Sigmoid colon (tissue), 6 donors: ENCODE measurements at regions not wholly inside any gene's neighbourhood (a gene's known extent, or its start where the extent isn't known, plus 50 kb on each side); places are given as distances from the start of the nearest gene placed in this dataset.

Experiments used
- DNase-seq: peaks from one replicate; pipeline ENCODE4 v3.0.0-alpha.2; 2019
- H3K27ac ChIP-seq, 4 donors: fragments of 200-600 bp; sonication (generic); one replicate each; pipeline ENCODE4 v1.5.1; 2016 to 2019; ENCODE audit warnings: mild to moderate bottlenecking in 1 of 4
- H3K27me3 ChIP-seq, 3 donors: fragments of 200-600 bp; sonication (generic); one replicate each; pipeline ENCODE4 v1.5.1; 2019; ENCODE audit warnings: mild to moderate bottlenecking in 1 of 3
- H3K36me3 ChIP-seq, 4 donors: fragments of 200-600 bp; sonication (generic); one replicate each; pipeline ENCODE4 v1.5.1; 2016 to 2019
- H3K4me1 ChIP-seq, 4 donors: fragments of 200-600 bp; sonication (generic); one replicate each; pipeline ENCODE4 v1.5.1; 2017 to 2019
- H3K4me3 ChIP-seq, 4 donors: fragments of 200-600 bp; sonication (generic); one replicate each; pipeline ENCODE4 v1.5.1; 2017 to 2019; ENCODE audit warnings: mild to moderate bottlenecking in 2 of 4, moderate library complexity in 1 of 4
- H3K9me3 ChIP-seq, 4 donors: fragments of 200-600 bp in 3 of 4; sonication (generic) in 3 of 4; one replicate each; pipeline versions ENCODE4 v1.5.1 to v1.6.1; 2013 to 2019
- EP300 ChIP-seq, 4 donors: sonication (generic); formaldehyde crosslinking; IDR thresholded peaks; one replicate each; pipeline ENCODE4 v1.6.1; 2017; ENCODE audit warnings: antibody characterized with exemption in 4 of 4
- POLR2A ChIP-seq, 2 donors: fragments of 450-650 bp; IDR thresholded peaks; one replicate each; pipeline ENCODE4 v1.6.1; 2016; ENCODE audit warnings: antibody characterized with exemption in 2 of 2, mild to moderate bottlenecking in 2 of 2, moderate library complexity in 2 of 2
- POLR2AphosphoS5 ChIP-seq, 4 donors: sonication (generic); formaldehyde crosslinking; IDR thresholded peaks; one replicate each; pipeline ENCODE4 v1.6.1; 2017; ENCODE audit warnings: antibody characterized with exemption in 4 of 4
- WGBS, 2 donors: extraction: QIAGEN DNeasy Blood & Tissue Kit; methylation state at CpG; one replicate each; pipeline ENCODE4 v1.1.7; 2013; 5-methylcytosine and 5-hydroxymethylcytosine counted together
- intact Hi-C: fragments of 100-400 bp; cut with DNase I; formaldehyde crosslinking; loops from one replicate; pipeline ENCODE4 v1.15.1; 2023
- TF ChIP-seq, protein P1 (sequence below), 4 experiments: fragments of 450-650 bp in 3 of 4; fragments of 200-600 bp in 1 of 4; IDR thresholded peaks; one replicate each; pipeline ENCODE4 v1.5.1; 2016 to 2019; ENCODE audit warnings: antibody characterized with exemption in 4 of 4, mild to moderate bottlenecking in 3 of 4, moderate library complexity in 2 of 4
- donor health status: healthy with polysubstance abuse.
- donor health status: healthy.

DNA sequence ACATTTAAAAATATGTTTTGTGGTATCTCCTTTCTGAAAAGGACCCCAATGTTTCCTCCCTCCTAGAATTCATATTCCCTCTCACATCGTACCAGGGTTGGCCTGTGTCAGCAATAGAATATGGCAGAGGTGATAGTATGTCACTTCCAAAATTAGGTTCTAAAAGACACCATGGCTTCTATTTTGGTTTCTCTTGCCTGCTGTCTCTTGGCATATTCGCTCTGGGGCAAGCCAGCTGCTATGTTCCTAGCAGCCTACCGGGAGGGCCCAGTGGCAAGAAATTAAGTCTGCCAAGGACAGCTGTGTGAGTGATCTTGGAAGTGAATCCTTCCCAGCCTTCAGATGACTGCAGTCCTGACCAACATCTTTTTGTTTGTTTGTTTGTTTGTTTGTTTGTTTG lies 92.9 kb upstream of the PPM1J start:
- H3K4me1 ChIP-seq, result no peaks in the 10 kb centered on the region
- intact Hi-C loops, result loop anchor here (5.0 kb wide), 1 partner anchor 234 kb away; no protein-coding TSS in a partner anchor
- no peaks in the 10 kb centered on the region for H3K27me3 ChIP-seq
- 96 to 97% methylated on average over 3 of the region's 3 CpGs for WGBS, 2 donors
- TF ChIP-seq, protein P1, sequence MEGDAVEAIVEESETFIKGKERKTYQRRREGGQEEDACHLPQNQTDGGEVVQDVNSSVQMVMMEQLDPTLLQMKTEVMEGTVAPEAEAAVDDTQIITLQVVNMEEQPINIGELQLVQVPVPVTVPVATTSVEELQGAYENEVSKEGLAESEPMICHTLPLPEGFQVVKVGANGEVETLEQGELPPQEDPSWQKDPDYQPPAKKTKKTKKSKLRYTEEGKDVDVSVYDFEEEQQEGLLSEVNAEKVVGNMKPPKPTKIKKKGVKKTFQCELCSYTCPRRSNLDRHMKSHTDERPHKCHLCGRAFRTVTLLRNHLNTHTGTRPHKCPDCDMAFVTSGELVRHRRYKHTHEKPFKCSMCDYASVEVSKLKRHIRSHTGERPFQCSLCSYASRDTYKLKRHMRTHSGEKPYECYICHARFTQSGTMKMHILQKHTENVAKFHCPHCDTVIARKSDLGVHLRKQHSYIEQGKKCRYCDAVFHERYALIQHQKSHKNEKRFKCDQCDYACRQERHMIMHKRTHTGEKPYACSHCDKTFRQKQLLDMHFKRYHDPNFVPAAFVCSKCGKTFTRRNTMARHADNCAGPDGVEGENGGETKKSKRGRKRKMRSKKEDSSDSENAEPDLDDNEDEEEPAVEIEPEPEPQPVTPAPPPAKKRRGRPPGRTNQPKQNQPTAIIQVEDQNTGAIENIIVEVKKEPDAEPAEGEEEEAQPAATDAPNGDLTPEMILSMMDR (IDR thresholded peaks at IDR 0.05), result no peak
- TF ChIP-seq POLR2A (IDR thresholded peaks at IDR 0.05) (no peak), EP300 (IDR thresholded peaks at IDR 0.05) (no peak), POLR2AphosphoS5 (IDR thresholded peaks at IDR 0.05) (no peak)
- H3K4me3 ChIP-seq, result no peak overlapping the region
- no peak overlapping the region for H3K27ac ChIP-seq
- H3K36me3 ChIP-seq, result no peaks in the 10 kb centered on the region
- no peaks in the 10 kb centered on the region for H3K9me3 ChIP-seq
- DNase-seq, result no peak

DNA sequence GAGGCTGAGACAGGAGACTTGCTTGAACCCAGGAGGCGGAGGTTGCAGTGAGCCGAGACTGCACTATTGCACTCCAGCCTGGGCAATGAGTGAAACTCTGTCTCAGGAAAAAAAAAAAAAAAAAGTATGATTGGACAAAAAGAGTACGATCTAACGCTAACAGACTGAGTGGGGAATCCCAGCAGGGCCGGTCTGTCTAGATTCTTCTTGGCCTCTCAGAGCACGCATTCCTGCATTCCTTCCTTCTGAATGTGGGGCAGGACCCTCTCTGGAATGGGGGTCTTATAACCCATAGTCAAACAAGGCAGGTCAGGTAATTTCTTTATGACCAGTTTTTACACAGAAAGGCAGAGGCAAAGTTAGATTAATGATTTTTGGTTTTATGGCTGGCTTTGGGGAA lies 92.0 kb upstream of the PPM1J start:
- H3K9me3 ChIP-seq, result no peaks in the 10 kb centered on the region
- no peaks in the 10 kb centered on the region for H3K4me1 ChIP-seq
- TF ChIP-seq, protein P1 (IDR thresholded peaks at IDR 0.05), result no peak
- TF ChIP-seq POLR2A (IDR thresholded peaks at IDR 0.05), result no peak
- TF ChIP-seq POLR2AphosphoS5 (IDR thresholded peaks at IDR 0.05), result no peak
- no peak for TF ChIP-seq EP300 (IDR thresholded peaks at IDR 0.05)
- WGBS, 2 donors, result 76 to 77% methylated on average over 6 of the region's 6 CpGs
- H3K4me3 ChIP-seq, result no peak overlapping the region
- H3K27me3 ChIP-seq, result no peaks in the 10 kb centered on the region
- intact Hi-C loops, result loop anchor here (5.0 kb wide), 1 partner anchor 235 kb away; no protein-coding TSS in a partner anchor
- H3K27ac ChIP-seq, result no peak overlapping the region
- H3K36me3 ChIP-seq, result no peaks in the 10 kb centered on the region
- no peak for DNase-seq

DNA sequence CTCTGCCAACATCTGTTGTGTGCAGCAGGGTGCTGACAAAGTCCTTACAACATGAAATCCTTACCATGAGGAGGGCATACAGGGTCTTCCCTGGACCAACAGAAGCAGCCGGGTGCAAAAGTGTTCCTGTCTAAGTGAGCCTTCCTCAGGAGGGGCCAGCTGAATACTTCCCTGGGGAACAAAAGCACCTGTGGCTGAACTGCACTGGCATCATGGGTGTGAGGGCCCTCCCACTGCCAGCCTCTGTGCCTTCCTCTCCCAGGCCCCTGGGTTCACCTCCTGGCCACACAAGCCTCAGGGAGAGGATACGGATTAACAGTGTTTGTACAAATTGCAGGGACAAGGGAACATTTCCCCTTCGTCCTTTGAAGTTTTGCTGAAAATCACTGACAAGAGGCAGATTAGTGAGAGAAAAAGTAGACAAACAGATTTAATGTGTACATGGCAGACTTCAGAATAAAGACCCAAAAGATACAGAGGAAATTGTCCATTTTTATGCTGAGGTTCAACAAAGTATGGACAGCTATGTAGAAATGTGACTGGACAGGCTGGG lies 91.0 kb upstream of the PPM1J start:
- Histone ChIP-seq H3K4me1 (no peaks in the 10 kb centered on the region), H3K27ac (no peak overlapping the region), H3K36me3 (no peaks in the 10 kb centered on the region), H3K4me3 (no peak overlapping the region), H3K27me3 (no peaks in the 10 kb centered on the region), H3K9me3 (no peaks in the 10 kb centered on the region)
- WGBS, 2 donors, result 90 to 91% methylated on average over 3 of the region's 3 CpGs
- no peak for DNase-seq
- intact Hi-C loops, result loop anchor here (5.0 kb wide), 1 partner anchor 236 kb away; no protein-coding TSS in a partner anchor
- TF ChIP-seq, protein P1 (IDR thresholded peaks at IDR 0.05), result no peak
- no peak for TF ChIP-seq EP300 (IDR thresholded peaks at IDR 0.05)
- no peak for TF ChIP-seq POLR2A (IDR thresholded peaks at IDR 0.05)
- TF ChIP-seq POLR2AphosphoS5 (IDR thresholded peaks at IDR 0.05), result no peak

DNA sequence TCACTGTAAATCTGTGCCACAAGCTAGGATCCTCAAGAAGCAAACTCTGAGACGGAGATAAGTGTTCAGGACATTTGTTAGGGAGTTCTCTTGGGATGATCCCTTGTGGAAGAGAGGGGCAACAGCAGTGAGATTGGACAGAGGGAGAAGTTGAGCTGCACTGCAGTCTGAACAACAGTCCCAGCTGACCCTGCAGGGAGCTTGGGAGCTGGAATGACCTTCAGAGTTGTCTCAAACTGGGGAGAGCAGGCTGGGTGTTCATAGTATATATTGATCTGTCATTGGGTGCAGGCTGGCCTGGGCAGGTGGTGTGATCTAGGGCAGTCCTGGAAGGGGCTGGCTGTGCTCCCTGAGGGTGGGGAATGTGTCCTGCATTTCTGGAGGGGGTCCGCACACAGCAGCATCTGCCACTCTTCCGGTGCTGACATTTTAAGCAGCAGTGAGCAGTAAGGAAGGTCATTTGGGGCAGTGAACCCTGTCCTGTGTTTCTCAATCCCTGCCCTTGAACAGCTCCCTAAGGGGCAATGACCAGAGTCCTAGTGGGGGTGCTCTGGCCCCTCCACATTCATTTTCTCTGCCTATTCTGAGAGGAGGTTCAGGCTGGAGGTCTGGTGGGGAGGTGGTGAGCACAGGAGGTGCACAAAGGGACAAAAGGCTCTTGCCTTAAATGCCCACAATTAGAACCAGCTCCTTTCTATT lies 90.2 kb upstream of the PPM1J start:
- H3K27me3 ChIP-seq, result no peaks in the 10 kb centered on the region
- no peak overlapping the region for H3K4me3 ChIP-seq
- intact Hi-C loops, result loop anchor here (5.0 kb wide), 1 partner anchor 237 kb away; no protein-coding TSS in a partner anchor
- no peaks in the 10 kb centered on the region for H3K9me3 ChIP-seq
- no peak for DNase-seq
- 88 to 89% methylated on average over 3 of the region's 3 CpGs for WGBS, 2 donors
- no peaks in the 10 kb centered on the region for H3K4me1 ChIP-seq
- TF ChIP-seq, protein P1 (IDR thresholded peaks at IDR 0.05), result no peak
- TF ChIP-seq POLR2AphosphoS5 (IDR thresholded peaks at IDR 0.05) (no peak), POLR2A (IDR thresholded peaks at IDR 0.05) (no peak), EP300 (IDR thresholded peaks at IDR 0.05) (no peak)
- H3K27ac ChIP-seq, result no peak overlapping the region
- no peaks in the 10 kb centered on the region for H3K36me3 ChIP-seq
